SKM-1 (cell line): ENCODE measurements at regions not wholly inside any gene's neighbourhood (a gene's known extent, or its start where the extent isn't known, plus 50 kb on each side); places are given as distances from the start of the nearest gene placed in this dataset.
"Not testable (repeated sequence)": the region's sequence is repeated elsewhere in the genome, so short reads cannot be mapped to it uniquely, and the experiment has no call there.

ENCODE experiments used
- DNase-seq: peaks from one replicate; lab custom pipeline; 2025; ENCODE audit not compliant: unreplicated experiment; lab: John Stamatoyannopoulos, UW

DNA sequence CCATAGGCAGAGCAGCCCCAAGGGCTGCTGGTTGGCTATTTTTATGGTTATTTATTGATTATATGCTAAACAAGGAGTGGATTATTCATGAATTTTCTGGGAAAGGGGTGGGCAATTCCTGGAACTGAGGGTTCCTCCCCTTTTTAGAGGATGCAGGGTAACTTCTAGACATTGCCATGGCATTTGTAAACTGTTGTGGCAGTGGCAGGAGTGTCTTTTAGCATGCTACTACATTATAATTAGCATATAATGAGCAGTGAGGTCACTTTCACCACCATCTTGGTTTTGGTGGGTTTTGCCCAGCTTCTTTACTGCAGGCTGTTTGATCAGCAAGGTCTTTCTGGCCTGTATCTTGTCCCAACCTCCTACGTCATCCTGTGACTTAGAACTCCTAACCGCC is 112.2 kb downstream of the RHOU start:
- not testable (repeated sequence) for DNase-seq

DNA sequence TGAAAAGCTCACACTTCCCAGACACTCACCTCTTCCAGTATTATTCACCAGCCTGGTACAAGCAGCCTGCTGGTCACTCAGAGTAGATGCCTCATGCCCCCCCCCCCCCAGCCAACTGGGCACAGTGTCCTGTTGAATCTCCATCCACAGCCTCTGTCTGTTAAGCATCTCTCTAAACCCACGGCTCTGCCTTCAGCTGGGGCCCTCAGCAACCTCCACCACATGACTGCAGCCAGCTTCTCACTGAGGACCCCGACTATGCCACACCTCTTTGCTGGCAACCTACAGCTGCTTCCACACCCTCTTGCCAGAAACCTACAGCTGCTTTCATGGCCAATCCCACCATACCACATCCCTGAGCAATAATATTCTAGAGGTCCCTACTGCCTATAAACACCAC is 113.1 kb downstream of the RHOU start:
- no peak for DNase-seq

DNA sequence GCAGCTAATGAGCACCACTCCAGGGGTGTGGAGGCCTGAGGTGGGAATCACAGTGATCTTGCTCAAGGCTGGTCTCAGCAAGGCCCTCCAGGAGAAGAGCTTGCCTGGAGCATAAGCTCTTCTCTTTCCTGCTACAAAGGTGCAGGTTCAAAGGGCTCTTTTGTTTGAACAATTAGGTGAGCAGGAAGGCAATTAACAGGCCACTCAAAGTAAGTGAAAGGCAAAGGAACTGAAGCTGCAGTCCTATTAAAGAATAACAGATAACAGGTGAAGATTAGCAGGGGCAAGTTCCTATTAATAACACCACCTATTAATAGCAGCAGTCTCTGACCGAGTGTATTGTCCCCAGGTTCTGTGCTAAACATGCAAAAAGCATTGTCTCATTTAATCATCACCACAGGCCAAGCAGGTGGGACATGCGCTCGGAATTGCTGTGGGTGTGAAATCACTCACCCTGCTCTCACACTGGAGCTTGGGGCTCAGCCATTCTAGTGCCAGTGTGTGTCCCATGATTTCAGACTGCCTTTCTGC is 113.8 kb downstream of the RHOU start:
- DNase-seq = no peak

DNA sequence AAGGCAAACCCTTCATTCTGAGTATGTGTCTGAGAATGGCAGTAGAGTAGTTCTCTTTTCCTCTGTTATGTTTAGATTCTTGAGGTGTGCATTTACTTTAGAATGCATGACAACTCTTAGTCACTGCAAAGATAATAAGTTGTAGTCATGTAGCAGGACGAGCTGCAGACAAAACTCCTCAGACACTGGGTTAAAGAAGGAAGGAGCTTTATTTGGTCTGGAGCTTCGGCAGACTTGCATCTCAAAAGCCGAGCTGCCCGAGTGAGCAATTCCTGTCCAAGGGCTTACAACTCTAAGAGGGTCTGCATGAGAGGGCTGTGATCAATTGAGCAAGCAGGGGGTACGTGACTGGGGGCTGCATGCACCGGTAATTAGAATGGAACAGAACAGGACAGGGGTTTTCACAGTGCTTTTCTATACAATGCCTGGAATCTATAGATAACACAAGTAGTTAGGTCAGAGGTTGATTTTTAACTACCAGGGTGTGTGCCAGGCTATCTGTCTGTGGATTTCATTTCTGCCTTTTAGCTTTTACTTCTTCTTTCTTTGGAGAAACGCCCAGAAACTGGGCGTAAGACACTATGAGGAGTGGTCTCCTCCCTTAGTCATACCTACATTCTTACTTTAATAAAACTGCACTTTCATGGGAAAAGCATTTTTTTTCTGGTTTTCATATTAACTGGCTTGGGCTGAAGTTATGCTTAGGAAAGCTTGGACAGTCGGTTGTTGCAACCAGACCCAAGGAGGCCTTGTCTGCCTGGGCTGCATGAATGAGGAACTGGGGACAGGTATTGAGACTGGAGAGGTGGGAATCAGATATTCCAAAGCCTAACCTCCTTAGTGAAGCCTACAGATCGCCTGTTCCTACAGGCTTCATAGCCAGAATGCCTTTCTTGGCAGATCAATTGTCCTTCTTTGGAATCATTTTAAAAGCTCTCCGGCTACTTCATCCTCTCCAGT is 115.1 kb downstream of the RHOU start:
- DNase-seq = peak; percentile 42

DNA sequence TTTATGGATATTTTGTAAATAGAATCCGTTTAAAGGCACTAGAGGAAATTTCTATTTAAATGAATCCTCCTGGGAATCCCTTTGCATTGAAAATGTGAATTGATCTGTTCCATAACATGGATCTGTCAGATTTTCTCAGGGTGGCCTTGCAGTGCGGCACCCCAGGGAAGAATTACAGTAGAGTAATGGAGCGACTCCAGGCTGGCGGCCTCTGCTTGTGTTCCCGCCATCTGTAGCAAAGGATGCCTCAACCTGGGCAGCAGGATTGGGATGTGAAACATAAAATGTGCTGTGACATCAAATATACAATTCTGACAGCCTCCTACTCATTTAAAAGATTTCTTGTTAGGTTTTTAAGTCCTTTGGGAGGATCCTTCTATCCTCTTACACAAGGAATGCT is 115.9 kb downstream of the RHOU start:
- DNase-seq = no peak

DNA sequence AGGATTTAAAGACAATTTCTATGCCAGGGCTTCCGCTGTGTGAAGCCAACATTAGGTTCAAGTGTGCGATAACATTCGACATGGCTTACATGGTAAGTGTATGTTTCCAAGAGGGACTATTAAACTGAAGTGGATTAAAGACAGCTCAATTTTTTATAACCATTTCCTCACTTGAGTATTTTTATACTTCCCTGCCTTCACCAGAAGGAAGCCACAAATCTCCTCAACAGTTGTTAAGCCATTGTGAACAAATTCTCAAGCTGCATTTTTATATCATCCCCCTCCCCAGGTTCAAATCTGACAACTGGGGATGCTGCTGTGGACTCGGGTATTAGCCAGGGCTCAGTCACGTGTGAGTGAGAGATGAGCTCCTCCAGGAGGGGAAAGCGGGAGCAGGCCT is 116.3 kb downstream of the RHOU start:
- no peak for DNase-seq

DNA sequence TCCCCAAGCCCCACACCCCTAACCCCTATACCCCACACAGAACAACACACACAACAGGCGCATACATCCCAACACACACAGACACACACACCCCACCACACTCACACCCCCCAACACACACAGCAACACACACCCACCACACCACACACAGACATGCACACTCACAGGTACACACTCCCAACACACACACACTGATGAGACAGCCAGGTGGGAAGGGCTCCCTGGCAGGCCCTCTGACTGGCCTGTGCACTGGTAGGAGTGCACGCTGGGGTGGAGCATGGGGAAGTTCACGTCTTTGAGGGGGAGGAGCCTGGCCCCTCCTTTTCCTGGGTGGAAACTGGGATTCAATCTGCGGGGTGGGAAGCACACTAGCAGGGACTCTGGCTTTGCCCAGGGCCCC is 116.7 kb downstream of the RHOU start:
- DNase-seq = no peak

DNA sequence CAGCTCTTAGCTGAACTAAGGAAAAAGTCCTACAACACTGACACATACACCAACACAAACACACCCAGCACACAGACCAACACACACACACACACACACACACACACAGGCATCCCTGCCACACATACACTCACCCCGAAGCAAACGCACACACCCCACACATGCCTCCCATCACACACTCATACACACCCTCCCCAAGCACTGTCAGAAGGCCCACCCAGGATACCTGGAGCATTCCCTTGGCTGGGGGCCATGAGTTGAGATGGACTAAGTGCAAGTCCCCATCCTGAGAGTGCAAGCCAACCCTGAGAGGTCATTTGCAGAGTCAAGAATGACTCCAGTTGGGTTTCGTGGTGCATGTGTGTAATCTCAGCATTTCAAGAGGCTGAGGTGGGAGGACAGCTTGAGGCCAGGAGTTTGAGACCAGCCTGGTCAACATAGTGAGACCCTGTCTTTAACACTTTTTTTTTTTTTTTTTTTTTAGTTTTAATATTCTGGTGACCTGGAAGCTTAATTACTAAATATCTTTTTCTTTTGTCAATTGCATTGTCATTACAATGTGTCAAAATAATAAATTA is 117.3 kb downstream of the RHOU start:
- DNase-seq = no peak

DNA sequence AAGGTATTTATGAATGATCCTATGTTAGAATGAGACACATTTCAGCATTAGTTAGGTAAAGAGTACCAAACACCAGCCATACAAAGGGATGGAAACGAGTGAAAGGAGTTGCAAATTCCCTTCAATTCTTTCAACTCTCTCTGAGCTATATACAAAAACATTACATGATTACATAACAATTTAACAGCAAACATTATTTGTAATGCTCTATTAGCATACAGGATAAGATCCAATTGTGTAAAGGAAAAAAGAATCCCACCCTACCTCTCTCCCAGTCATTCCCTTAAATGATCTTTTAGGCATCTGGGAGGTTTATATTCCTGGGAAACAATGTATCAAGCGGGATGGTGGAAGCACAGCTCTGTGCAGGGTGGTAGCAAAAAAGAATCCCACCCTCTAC is 117.9 kb downstream of the RHOU start:
- no peak for DNase-seq

DNA sequence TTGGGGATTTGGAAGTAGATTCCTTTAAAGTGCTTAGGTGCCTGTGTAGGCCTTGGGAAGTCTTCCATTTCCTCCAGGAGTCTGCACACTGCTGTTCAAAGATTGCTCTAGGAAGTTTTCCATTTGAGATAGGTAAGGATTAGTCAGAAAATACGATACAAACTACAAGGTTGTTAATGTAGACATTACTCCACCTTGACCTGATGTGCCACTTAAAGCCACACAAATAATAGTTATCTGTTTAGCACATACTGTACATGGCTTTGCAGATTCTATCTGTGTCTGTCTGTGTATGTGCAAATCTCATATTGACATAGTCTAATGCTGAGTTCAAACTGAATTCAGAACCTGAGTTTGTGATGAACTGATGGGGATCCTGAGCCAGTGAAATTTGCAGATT is 118.4 kb downstream of the RHOU start:
- no peak for DNase-seq

DNA sequence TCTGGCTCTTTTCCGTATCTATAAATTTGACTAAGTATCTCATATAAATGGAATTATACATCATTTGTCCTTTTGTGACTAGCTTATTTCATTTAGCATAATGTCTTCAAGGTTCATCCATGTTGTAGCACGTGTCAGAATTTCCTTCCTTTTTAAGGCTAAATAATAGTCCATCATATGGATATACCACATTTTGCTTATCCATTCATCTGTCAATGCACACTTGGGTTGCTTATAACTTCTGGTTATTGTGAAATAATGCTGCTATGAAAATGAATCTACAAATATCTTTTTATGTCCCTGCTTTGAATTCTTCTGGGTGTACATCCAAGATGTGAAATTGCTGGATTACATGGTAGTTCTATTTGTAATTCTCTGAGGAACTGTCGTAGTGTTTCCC is 119.6 kb downstream of the RHOU start:
- no peak for DNase-seq

DNA sequence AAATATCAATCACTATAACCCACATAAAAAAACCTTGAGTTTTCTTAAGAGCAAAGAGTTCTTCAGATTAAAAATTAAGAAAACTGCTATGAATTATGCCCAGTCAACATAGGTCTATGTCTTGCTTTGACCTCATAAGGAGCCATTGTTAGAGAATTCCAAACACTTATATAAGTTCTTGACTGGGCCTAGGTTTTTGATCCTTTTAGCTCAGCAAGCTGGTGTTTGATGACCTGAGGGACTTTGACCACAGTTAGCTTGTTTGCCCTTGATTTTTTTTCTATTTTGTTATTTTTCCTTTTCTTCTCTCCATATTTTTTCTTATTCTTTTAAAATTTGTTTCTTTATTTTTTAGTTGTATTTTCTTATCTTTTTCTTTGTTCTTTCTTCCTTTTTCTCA is 122.3 kb downstream of the RHOU start:
- no peak for DNase-seq

DNA sequence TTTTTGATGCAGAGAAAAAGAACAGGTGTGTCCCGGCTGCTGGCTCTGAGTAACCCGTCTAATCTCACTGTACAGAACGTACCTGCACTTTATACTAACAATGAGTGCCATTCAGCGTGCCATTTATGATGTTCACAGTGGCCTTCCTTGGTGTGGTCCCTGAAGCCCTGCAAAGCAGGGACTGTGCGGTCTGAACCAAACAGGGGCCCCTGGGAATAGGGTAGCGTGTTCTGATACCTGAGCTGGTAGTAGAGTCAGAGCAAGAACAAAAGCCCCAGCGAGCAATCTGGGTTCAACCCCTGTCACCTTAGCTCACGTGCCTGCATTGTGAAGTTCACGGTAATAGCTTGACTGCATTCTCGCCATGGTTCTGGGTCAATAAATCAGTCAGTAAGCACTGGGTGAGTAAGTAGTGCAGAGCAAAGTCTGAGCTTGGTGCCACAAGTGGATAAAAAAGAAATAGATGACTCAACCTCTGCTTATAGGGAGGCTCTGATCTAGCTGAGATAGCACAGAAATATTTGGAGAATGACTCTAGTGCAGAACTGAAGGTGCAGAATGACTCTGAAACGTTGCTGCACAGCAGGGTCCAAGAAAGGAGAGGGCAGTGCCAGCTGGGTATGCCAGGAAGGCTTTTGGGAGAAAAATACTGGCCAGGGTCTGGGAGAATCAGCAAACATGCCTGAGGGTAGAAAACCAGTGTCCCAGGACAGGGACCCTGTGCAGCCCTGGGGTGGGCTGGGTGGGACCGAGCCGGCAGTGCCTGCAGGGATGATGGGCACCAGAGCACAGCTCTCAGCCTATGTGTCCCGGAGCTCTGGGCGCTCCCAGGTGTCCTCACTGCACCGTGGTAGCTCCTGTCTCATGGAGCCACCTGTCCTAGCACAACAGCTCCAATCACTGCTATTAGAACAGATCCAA is 125.9 kb downstream of the RHOU start:
- no peak for DNase-seq

DNA sequence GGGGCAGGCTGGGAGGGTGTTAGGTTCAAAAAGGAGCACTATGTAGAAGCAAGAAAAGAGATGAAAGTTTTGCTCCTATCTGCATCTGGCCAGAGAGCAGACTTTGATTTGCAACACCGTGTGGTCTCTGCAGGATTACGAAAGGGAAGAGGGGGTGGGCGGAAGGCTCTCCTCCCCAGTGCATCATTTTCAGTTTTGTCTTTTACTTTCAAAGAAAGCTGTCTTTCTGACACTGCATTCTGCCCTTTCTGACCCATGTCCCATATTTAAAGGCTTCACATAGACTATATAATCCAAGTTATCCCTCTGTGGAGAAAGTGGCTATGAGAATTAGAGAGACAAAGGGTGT is 126.5 kb downstream of the RHOU start:
- DNase-seq = peak; percentile 7

DNA sequence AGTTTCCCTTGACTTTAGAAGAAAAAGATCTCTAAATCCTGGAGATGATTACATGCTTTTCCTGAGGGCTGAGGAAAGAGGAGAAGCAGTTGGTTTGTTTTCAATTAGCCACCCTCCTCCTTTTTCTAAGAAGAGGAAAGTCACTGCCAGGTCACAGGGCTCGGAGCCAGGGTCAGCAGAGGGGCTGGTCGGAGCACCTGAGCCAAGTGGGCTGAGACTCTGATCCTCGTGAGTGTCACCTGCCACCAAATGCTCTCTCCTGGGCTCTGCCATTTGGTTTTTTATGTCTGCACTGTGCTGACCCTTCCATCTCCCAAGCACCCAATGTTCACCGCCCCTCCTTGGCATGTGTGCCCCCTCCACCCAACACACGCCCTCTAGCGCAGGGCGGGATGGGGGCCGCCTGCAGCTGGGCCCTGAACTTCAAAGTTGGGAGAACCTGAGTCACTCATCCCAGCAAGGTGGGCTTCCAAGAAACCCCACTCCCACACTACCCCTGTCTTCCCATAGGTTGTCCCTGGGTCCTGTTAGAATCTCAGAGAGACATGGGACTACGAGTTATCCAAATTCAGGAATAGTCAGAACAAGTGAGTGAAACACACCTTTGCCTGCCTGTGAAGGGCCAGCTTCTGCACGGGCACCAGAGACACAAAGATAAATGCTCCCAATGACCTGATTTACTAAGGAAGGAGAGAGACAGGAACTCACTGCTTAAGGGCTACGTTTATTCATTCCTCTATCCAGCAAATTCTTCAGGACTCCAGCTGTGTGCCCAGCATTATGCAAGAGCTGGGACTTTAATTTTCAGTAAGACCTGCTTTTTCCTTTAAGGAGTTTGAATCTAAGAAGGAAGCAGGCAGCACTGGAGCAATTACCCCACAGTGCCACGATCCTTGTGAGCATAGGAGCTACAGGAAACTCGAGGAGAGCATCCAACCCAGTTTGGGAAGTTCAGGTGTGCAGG is 127.5 kb downstream of the RHOU start:
- DNase-seq = no peak

DNA sequence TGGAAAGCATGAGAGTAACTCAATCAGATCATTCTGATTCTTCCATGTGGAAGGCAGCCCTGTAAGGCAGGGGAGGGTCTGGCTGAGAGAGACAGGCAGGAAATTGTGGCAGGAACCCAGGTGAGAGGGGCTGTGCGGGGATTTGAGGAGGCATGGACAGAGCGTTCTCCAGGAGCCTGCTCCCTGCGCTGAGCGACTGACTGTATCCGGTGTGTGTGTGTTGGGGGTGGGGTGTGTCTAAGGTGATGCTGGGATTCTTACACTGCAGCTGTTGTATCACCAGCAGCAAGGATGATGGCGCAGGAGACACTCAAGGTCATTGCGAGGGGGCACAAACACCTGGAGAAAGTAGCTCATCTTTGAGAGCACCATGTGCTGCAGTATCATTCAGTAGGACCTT is 128.5 kb downstream of the RHOU start:
- DNase-seq = no peak

DNA sequence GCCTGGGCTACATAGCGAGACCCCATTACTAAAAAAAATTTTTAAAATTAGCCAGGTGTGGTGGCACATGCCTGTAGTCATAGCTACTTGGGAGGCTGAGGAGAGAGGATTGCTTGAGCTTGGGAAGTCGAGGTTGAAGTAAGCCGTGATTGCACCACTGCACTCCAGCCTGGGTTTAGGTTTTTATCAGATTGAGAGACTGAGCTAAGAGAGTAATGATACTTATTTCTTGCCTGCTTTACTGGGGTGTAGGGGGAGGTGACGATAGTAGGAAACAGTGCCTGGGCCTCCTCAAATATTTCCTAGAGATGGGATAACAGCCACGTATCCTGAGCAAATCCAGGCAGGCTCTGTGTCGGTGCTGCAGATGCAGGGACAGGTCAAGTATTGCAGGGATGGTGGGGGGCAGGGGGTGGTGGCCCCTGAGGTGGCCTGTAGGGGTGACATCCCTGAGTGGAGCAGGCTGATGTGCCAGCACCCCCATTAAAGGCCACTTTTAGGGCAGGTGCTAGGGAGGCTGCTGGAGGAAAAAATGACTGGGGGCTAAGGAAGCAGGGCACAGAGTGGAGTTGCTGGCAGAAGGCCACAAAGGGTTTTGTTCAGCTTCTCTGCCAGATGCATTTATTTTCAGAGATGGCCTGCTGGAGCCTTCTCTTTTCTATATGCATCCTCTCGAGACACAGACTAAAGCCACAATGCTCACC is 130.5 kb downstream of the RHOU start:
- DNase-seq = no peak

DNA sequence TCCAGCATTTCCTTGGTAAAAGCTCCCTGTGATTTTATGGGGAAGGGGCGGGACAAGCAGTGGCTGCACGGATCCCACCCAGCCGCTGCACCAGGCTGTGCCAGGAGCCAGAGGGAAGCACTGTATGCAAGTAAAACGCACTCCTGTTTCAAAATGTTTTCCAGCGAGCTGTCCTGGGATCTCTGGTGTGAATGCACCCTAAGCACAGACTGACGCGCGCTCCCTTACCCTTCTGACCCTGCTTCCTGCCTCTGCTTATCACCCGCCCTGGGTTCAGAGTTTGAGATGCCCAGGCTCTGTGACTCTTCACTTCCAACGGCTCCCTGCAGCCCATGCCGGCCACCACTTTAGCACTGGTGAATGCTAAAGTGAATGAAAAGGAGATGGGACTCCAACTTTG is 131.2 kb downstream of the RHOU start:
- DNase-seq = no peak

DNA sequence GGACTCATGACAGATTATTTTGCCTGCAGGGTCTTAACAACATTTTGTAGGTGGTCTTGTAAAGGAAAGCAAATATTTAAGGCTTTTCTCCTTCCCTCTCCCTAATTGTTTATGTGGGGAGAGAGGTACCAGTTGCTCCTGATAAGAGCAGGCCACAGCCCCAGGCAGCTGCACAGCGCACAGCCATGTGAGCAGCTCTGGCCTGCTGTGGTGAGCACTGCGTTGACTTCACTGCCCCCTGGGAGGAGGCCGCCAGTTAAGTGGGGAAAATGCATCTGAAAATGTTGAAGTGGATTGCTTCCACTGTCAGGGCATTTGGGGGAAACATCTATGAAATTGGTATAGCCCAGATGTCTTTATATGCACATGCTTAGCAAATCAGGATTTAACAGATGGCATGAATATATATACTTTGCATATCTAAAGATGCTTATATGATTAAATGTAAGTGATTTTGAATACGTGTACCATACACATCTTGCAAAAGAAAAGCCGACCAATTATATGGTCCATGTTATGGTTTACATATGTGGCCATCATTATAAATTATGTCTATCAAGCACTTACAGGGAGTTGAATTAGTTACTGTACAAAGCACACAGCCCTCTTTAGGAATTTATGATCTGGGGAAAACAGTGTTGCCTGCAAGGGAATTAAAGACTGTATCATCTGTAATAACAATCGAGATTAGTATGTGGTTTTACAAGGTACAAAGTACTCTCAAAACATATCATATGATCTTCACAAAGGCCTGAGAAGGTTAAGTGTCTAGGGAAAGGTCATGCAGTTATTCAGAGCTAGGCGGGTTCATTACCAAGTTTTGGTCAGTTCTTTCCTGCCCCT is 132.1 kb downstream of the RHOU start:
- no peak for DNase-seq
